Mesendoderm (in vitro differentiated cells): ENCODE measurements at regions not wholly inside any gene's neighbourhood (a gene's known extent, or its start where the extent isn't known, plus 50 kb on each side); places are given as distances from the start of the nearest gene placed in this dataset.

Source experiments
- DNase-seq: peaks from one replicate; pipeline ENCODE4 v3.0.0; 2013
- H2AK5ac ChIP-seq: 2 replicates; pipeline ENCODE4 v1.6.1; 2013; ENCODE audit warnings: low read length, inconsistent platforms
- H2BK120ac ChIP-seq: 2 replicates; pipeline ENCODE4 v1.6.1; 2013; ENCODE audit warnings: low read depth, mild to moderate bottlenecking, low read length, moderate library complexity, mixed read lengths
- H2BK15ac ChIP-seq: replicated peaks from 2 replicates; pipeline ENCODE4 v1.6.1; 2013; ENCODE audit warnings: low read depth, mild to moderate bottlenecking, moderate library complexity
- H2BK5ac ChIP-seq: 2 replicates; pipeline ENCODE4 v1.6.1; 2013; ENCODE audit warnings: low read length, inconsistent platforms
- H3K18ac ChIP-seq: 2 replicates; pipeline ENCODE4 v1.6.1; 2013; ENCODE audit warnings: mild to moderate bottlenecking, low read length, mixed read lengths
- H3K23ac ChIP-seq: one replicate; pipeline ENCODE4 v1.6.1; 2013; ENCODE audit warnings: low read length
- H3K27ac ChIP-seq: 2 replicates; pipeline ENCODE4 v1.5.1; 2013; ENCODE audit warnings: low read depth, mild to moderate bottlenecking, inconsistent platforms, low read length, moderate library complexity
- H3K27me3 ChIP-seq: 2 replicates; pipeline ENCODE4 v1.6.1; 2013; ENCODE audit warnings: low read length, control low read depth, mild to moderate bottlenecking, inconsistent platforms; ENCODE audit not compliant: insufficient read depth, poor library complexity
- H3K36me3 ChIP-seq: 2 replicates; pipeline ENCODE4 v1.6.1; 2013; ENCODE audit warnings: low read length, inconsistent platforms; ENCODE audit not compliant: control insufficient read depth, insufficient read depth
- H3K4ac ChIP-seq: one replicate; pipeline ENCODE4 v1.6.1; 2013; ENCODE audit warnings: low read depth, mild to moderate bottlenecking, low read length, moderate library complexity
- H3K4me1 ChIP-seq: 2 replicates; pipeline ENCODE4 v1.6.1; 2013; ENCODE audit warnings: low read depth, low read length, inconsistent platforms; ENCODE audit not compliant: control insufficient read depth
- H3K4me2 ChIP-seq: 2 replicates; pipeline ENCODE4 v1.6.1; 2013; ENCODE audit warnings: low read length
- H3K4me3 ChIP-seq: 2 replicates; pipeline ENCODE4 v1.5.1; 2013; ENCODE audit warnings: mild to moderate bottlenecking, low read length
- H3K56ac ChIP-seq: one replicate; pipeline ENCODE4 v1.6.1; 2013; ENCODE audit warnings: low read length
- H3K79me1 ChIP-seq: 2 replicates; pipeline ENCODE4 v1.6.1; 2013; ENCODE audit warnings: low read length, inconsistent platforms
- H3K79me2 ChIP-seq: 2 replicates; pipeline ENCODE4 v1.6.1; 2013; ENCODE audit warnings: mild to moderate bottlenecking, low read length; ENCODE audit not compliant: control insufficient read depth, insufficient read depth
- H3K9ac ChIP-seq: 2 replicates; pipeline ENCODE4 v1.6.1; 2013; ENCODE audit warnings: low read length, inconsistent platforms
- H4K5ac ChIP-seq: one replicate; pipeline ENCODE4 v1.6.1; 2013; ENCODE audit warnings: low read length
- H4K8ac ChIP-seq: one replicate; pipeline ENCODE4 v1.6.1; 2013; ENCODE audit warnings: low read depth, mild to moderate bottlenecking, control low read depth, low read length, moderate library complexity
- WGBS: extraction: QIAGEN DNeasy Blood & Tissue Kit; methylation state at CpG from one replicate; pipeline ENCODE4 v1.1.7; 2013; ENCODE audit warnings: low lambda C conversion rate, missing lambda C conversion rate; ENCODE audit not compliant: insufficient coverage; ENCODE audit errors: extremely low coverage; 5-methylcytosine and 5-hydroxymethylcytosine counted together

GRCh38 chr16:66266436-66267291 lies 99.8 kb upstream of the CDH5 start:
- peak overlapping the region; percentile 11 for H3K23ac ChIP-seq
- no peak overlapping the region for H4K8ac ChIP-seq
- H3K4me3 ChIP-seq: no peak overlapping the region
- peak overlapping the region; percentile 34 for H3K56ac ChIP-seq
- no peak overlapping the region for H3K4me2 ChIP-seq
- no peaks in the 10 kb centered on the region for H3K79me2 ChIP-seq
- no peak overlapping the region for H3K27ac ChIP-seq
- H4K5ac ChIP-seq: no peak overlapping the region
- WGBS: no CpG with 5 or more reads among the region's 24 CpGs
- no peaks in the 10 kb centered on the region for H3K79me1 ChIP-seq
- H2BK5ac ChIP-seq: no peak overlapping the region
- H3K9ac ChIP-seq: no peak overlapping the region
- no peaks in the 10 kb centered on the region for H3K27me3 ChIP-seq
- H2BK15ac ChIP-seq: no peak overlapping the region
- H3K36me3 ChIP-seq: no peaks in the 10 kb centered on the region
- H3K4me1 ChIP-seq: no peaks in the 10 kb centered on the region
- no peak for DNase-seq
- no peak overlapping the region for H2AK5ac ChIP-seq
- no peak overlapping the region for H2BK120ac ChIP-seq
- no peak overlapping the region for H3K4ac ChIP-seq
- H3K18ac ChIP-seq: no peak overlapping the region

GRCh38 chr16:66265556-66266141 lies 100.8 kb upstream of the CDH5 start:
- no peak overlapping the region for H2AK5ac ChIP-seq
- H3K36me3 ChIP-seq: no peaks in the 10 kb centered on the region
- no peak for DNase-seq
- H3K18ac ChIP-seq: no peak overlapping the region
- H2BK120ac ChIP-seq: no peak overlapping the region
- no peak overlapping the region for H3K27ac ChIP-seq
- no peaks in the 10 kb centered on the region for H3K27me3 ChIP-seq
- H3K56ac ChIP-seq: no peak overlapping the region
- no peak overlapping the region for H4K8ac ChIP-seq
- no peak overlapping the region for H3K23ac ChIP-seq
- no peak overlapping the region for H3K4ac ChIP-seq
- H3K79me1 ChIP-seq: no peaks in the 10 kb centered on the region
- H3K4me1 ChIP-seq: no peaks in the 10 kb centered on the region
- H3K4me3 ChIP-seq: no peak overlapping the region
- H3K79me2 ChIP-seq: no peaks in the 10 kb centered on the region
- no peak overlapping the region for H2BK5ac ChIP-seq
- H2BK15ac ChIP-seq: no peak overlapping the region
- H3K9ac ChIP-seq: no peak overlapping the region
- no peak overlapping the region for H4K5ac ChIP-seq
- WGBS: no CpG with 5 or more reads among the region's 13 CpGs
- H3K4me2 ChIP-seq: no peak overlapping the region

- DNase-seq: no peak
- Histone ChIP-seq H3K4ac (no peak overlapping the region), H3K79me2 (no peaks in the 10 kb centered on the region), H2BK15ac (no peak overlapping the region), H4K8ac (no peak overlapping the region), H3K79me1 (no peaks in the 10 kb centered on the region), H3K9ac (no peak overlapping the region), H4K5ac (no peak overlapping the region), H3K18ac (no peak overlapping the region), H3K36me3 (no peaks in the 10 kb centered on the region), H3K4me3 (no peak overlapping the region), H3K23ac (no peak overlapping the region), H3K56ac (no peak overlapping the region), H3K27ac (no peak overlapping the region), H2BK5ac (no peak overlapping the region), H3K4me1 (no peaks in the 10 kb centered on the region), H3K4me2 (no peak overlapping the region), H2BK120ac (no peak overlapping the region), H3K27me3 (no peaks in the 10 kb centered on the region), H2AK5ac (no peak overlapping the region)
- WGBS: no CpG with 5 or more reads among the region's 3 CpGs
These were observed 101.5 kb upstream of the CDH5 start for GRCh38 chr16:66265048-66265415.

- Histone ChIP-seq H4K8ac (no peak overlapping the region), H3K4ac (no peak overlapping the region), H2BK120ac (no peak overlapping the region), H3K27ac (no peak overlapping the region), H3K9ac (no peak overlapping the region), H2AK5ac (no peak overlapping the region), H4K5ac (no peak overlapping the region), H3K4me3 (no peak overlapping the region), H3K56ac (no peak overlapping the region), H3K18ac (no peak overlapping the region), H3K27me3 (no peaks in the 10 kb centered on the region), H3K79me2 (no peaks in the 10 kb centered on the region), H2BK15ac (no peak overlapping the region), H2BK5ac (no peak overlapping the region), H3K79me1 (no peaks in the 10 kb centered on the region), H3K4me2 (no peak overlapping the region), H3K36me3 (no peaks in the 10 kb centered on the region), H3K23ac (no peak overlapping the region), H3K4me1 (no peaks in the 10 kb centered on the region)
- WGBS: no CpG with 5 or more reads among the region's 17 CpGs
- DNase-seq: no peak
These were observed 102.0 kb upstream of the CDH5 start for GRCh38 chr16:66264311-66265047.

- no CpG with 5 or more reads among the region's 1 CpG for WGBS
These were observed 102.5 kb upstream of the CDH5 start for GRCh38 chr16:66263973-66264310.

More at GRCh38 chr16:66263973-66264310, 102.5 kb upstream of the CDH5 start:
- Histone ChIP-seq H2BK15ac (no peak overlapping the region), H3K18ac (no peak overlapping the region), H3K36me3 (no peaks in the 10 kb centered on the region), H3K27ac (no peak overlapping the region), H4K5ac (no peak overlapping the region), H2AK5ac (no peak overlapping the region), H4K8ac (no peak overlapping the region), H2BK120ac (no peak overlapping the region), H3K27me3 (no peaks in the 10 kb centered on the region), H3K4me3 (no peak overlapping the region), H3K56ac (no peak overlapping the region), H3K79me1 (no peaks in the 10 kb centered on the region), H3K4me2 (no peak overlapping the region), H3K79me2 (no peaks in the 10 kb centered on the region), H3K4ac (no peak overlapping the region), H3K4me1 (no peaks in the 10 kb centered on the region), H2BK5ac (no peak overlapping the region), H3K9ac (no peak overlapping the region), H3K23ac (no peak overlapping the region)
- no peak for DNase-seq
